ENCODE measurements at regions not wholly inside any gene's neighbourhood (a gene's known extent, or its start where the extent isn't known, plus 50 kb on each side); places are given as distances from the start of the nearest gene placed in this dataset.

DNA sequence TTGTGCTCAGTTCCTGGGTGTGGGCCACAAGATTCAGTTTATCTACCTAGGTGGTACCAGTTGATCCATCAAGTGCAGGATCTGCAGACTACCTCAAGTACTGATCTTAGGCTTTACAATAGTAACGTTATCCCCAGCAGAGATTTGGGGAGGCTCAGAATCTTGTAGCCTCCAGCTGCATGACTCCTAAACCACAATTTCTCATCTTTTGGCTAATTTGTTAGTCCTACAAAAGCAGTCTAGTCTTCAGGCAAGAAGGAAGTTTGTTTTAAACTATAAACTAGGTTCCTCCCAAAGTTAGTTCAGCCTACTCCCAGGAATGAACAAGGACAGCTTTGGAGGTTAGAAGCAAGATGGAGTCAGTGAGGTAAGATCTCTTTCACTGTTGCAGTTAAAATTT, 213.5 kb upstream of the PIEZO2 start:
- TF ChIP-seq YY1 (IDR thresholded peaks at IDR 0.05; ENCODE audit: insufficient read depth, insufficient read length) (no peak), SUZ12 (IDR thresholded peaks at IDR 0.05; ENCODE audit: extremely low read depth, insufficient read depth, insufficient read length) (no peak), ZNF274 (IDR thresholded peaks at IDR 0.05; ENCODE audit: low read depth, low read length) (no peak)
